HG02763 (cell line): ENCODE measurements at regions not wholly inside any gene's neighbourhood (a gene's known extent, or its start where the extent isn't known, plus 50 kb on each side); places are given as distances from the start of the nearest gene placed in this dataset.

ENCODE experiments used
- ATAC-seq: cut with Tn5 transposase; IDR thresholded peaks from one replicate; pipeline ENCODE4 v1.9.1; 2021; ENCODE audit warnings: mild to moderate bottlenecking, moderate library complexity; ENCODE audit not compliant: unreplicated experiment

- ATAC-seq, result no peak
Observed at GRCh38 chr10:4070921-4071660, 286.1 kb upstream of the KLF6 start.

- ATAC-seq, result no peak
Observed at GRCh38 chr10:4070184-4070583, 285.2 kb upstream of the KLF6 start.

- ATAC-seq, result no peak
Observed at GRCh38 chr10:4069491-4069890, 284.5 kb upstream of the KLF6 start.

- ATAC-seq, result no peak
Observed at GRCh38 chr10:4068629-4069028, 283.6 kb upstream of the KLF6 start.

DNA sequence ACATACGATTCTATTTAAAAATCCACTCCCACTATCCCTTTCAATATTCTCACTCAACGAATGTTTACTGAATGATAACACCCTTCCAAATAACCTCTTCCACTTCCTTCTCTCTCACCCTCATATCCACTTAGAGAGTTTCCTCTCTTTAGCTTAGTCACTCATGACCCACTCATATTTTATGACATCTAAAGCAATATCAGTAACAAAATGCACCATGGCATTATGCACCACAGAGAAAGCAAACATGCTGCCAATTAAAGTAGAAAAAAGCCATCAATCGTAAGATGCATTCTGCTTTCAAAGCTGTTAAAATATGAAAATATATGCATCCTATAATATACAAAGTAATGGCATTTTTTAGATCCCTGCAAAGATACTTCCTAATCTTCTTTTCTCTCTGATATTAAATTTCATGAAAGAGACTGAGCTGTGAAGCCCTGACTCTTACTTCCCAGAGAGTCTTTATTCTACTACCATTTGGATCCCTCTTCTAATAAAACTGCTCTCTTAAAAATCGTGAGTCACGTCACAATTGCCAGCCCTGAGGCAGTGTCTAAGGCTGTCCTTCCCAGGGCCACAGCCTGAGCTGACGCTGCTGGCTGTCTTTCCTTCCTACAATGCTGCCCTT lies 283.0 kb upstream of the KLF6 start:
- no peak for ATAC-seq

DNA sequence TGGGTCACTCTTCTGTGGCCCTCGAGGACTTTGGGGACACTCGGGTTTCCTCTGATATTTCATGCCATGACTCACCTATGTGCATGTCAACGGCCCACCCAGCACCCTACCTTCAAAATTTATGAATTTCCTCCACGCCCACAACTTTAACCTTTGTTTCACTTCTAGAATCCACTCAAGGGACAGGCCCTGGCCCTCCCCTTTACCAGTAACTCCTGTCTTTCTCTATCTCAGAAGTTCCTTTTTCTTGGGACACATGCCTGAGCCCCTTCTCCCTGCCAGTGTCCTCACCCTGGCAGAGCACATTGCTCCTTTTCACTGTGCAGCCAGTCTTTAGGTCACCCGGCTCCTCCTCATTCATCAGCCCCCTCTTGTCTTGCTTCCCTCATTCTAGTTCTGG lies 282.5 kb upstream of the KLF6 start:
- no peak for ATAC-seq

DNA sequence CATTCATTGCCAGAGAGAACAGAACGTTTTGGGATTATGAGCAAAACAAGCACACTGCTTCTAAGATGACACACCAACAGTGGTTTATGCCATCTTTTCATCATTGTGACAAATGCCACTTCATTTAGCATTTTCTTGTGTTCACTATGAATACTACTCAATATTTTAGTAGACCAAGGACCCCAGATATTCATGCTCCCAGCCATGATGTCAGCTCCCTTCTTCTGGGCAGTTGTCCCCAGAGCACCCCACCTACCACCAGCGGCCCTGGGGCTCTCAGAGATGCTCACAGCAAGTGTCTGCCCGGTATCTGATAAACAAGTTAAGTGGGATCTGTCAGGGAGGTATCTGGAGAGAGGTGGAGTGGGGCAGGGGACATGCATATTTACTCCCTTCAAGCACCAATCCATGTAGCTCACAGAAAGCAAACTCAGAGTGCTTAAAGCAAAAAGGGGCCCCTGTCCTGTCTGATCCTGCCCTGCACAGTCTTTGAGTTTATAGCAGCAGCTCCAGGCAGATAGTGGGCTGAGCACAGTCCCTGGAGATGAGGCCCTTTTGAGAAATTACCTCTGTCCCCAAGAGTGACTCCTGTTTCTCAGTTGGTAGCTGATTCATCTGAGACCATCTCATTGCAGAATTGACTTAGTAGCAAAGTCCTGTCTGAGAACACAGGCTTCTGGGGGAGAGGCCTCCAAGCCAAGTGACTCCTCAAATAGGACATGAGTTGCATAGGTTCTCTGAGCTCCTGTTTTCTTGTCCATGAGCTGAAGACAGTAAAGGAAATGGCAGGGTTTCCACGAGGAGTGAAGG lies 281.8 kb upstream of the KLF6 start:
- no peak for ATAC-seq

DNA sequence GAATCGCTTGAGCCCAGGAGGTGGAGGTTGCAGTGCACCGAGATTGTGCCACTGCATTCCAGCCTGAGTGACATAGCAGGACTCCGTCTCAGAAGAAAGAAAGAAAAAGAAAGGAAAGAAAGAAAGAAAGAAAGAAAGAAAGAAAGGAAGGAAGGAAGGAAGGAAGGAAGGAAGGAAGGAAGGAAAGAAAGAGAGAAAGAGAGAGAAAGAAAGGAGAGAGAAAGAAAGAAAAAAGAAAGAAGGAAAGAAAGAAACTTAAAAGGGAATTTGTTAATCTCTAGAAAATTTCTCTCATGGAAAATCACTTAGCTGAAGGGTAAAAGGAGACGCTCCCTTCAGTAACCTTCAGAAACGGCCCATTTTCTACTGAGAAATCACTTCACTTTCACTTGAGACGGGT lies 279.5 kb upstream of the KLF6 start:
- no peak for ATAC-seq

DNA sequence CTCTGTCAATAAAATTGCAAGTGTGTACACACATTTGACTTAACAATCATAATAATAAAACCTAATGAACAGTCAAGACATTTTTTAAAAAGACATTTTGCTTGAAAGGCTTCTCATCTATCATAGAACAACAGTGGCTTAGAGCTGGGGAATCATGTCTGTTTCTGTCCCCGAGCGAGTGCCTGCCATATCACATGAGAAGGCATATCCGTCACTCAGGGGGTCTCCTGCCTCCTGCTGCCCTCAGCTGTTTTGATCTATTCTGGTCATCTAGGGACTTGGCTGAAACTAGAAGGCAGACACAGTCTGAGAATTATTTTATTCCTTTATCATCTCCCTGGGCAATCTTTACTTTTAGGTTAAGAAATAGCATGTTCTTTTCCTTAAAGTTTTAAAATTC lies 278.7 kb upstream of the KLF6 start:
- ATAC-seq, result no peak

DNA sequence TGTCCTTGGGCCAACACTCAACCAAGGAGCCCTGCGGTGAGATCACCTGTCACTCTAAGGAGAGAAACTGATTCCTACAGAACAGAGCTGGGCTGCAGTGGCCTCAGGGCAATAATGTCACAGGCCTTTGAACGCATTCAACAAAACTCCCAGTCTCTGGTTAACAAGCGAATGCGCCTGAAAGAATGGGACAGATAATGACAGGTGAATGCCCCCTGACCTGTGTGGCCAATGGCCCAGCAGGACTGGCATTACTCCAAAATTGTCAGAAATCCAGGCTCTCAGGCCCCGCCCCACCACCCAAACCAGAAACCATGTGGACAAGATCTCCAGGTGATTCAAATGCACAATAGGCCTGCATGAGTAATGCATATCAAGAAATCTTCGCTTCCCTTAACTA lies 277.7 kb upstream of the KLF6 start:
- ATAC-seq, result no peak

DNA sequence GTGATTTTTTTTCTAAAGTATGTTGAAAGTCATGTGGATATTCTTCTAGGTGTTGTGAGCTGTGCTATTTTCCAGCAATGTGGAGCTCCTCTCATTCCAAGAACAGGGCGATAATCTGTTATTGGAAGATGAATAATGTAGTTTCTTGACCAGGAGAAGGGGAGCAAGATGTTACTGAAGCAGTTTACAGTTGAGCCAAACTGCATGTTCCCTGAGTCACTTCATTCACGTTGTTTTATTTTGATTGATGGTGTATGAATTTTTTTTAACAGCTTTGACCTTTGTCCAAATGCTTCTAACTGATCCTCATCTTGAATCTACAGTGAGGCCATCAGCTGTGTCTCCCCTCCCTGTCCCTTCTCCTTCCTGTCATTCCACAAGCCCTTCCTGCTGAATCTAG lies 277.1 kb upstream of the KLF6 start:
- ATAC-seq, result no peak

DNA sequence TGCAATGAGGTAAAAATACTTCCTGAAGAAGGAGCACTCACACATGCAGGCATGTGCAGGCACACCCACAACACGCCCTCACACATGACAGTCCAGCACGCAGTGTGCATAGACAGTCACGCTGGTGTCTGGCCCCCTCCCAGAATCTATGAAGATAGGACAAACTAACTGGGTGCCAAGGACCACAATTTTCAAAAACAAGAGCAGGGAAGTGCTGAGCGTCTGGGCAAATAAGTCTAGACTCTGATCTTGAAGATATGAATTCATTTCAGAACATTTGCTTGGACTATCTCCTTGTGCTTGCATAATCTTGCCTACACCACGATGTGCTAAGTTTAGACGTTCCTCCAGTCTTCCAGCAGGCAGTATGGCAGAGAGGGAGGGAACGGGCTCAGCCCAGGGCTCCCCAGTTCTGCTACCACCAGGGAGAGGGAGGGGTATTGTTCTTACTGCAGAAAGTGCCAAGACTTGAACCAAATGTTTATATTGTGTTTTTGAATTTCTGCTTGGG lies 276.5 kb upstream of the KLF6 start:
- ATAC-seq, result no peak

DNA sequence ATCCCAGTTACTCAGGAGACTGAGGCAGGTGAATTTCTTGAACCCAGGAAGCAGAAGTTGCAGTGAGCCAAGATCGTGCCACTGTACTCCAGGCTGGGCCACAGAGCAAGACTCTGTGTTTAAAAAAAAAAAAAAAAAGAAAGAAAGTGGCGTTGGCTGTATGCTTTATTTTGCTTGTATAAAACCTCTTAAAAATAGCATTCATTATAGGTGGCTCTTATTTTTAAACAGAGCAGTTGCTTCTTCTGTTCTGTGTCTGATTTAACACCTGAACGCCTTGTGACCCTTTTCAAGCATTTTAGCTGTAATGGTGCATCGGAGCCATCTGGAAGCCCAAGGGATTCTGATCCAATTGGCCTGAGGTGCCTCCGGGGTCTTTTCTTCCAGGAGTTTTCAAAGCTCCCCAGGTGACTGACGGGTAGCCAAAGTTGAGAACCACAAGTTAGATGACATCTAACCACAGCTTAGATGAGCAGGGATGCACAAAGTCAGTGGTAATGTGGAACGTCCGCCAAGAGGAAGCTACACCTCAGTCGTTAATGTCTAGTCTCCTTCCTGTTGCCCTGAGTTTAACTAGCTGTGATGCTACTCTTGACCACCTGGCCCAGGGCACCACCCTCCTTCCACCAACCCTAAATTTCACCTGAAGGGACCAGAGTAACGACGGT lies 274.6 kb upstream of the KLF6 start:
- ATAC-seq, result no peak

- no peak for ATAC-seq
Observed at GRCh38 chr10:4058514-4059029, 273.6 kb upstream of the KLF6 start.

- ATAC-seq, result no peak
Observed at GRCh38 chr10:4057725-4058513, 272.9 kb upstream of the KLF6 start.

- ATAC-seq, result no peak
Observed at GRCh38 chr10:4057021-4057420, 272.0 kb upstream of the KLF6 start.

DNA sequence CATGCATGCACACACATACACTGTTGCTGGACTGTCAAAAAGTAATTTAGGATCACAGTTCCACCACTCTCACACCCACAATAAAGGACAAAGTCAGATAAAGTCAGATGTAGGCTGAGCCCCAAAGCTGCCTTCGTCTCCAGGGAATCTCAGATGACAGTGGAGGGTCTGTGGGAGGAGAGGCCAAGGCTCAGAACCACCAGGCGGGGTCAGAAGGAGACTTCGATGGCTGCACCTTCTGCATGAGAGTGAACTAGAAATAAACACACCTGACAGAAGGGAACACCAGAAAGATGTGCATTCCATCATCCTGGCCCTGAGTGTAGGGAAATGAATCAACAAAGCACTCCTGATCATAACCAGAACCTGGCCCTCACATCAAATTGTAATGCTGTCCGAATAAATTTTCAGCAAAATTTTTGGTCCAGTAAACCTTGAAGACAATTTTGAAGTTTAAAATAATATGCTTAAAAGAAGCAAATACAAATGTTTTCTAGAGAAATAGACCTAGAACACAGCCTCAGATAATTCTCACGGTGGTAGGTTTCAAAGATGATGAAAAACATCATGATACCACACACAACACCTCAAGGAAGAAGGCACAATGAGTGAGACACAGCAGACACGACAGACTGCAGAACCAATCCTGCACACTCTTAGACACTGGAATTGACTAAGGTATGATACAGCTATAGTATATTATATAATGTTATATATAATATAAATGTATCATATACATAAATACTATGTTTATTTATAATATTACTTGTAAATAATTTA lies 269.8 kb upstream of the KLF6 start:
- no peak for ATAC-seq

- ATAC-seq, result no peak
Observed at GRCh38 chr10:4053940-4054339, 268.9 kb upstream of the KLF6 start.

DNA sequence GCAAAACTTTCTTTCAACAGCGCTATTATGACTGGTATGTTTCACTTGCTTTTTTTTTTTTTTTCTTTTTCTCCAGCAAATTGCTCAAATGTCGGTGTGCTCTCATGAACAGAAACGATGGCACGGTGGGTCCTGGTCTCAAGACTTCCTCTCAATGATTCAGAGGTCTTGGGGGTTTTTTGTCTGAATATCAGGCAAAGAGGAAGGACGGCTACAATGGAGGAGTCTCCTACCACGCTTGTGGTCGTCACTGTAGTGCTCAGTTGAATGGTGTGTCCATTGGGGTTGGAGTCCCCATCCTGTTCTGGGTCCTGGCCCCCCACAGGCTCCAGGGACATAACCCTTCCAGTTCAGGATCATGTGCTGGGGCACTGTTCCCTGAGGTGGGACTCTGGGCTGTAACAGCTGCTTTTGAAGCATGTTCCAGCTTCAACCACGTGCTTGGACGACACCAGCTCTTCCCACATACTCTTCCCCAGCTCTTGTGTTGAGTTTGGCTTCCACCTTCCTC lies 266.7 kb upstream of the KLF6 start:
- ATAC-seq, result no peak
